ENCODE measurements at regions not wholly inside any gene's neighbourhood (a gene's known extent, or its start where the extent isn't known, plus 50 kb on each side); places are given as distances from the start of the nearest gene placed in this dataset.

DNA sequence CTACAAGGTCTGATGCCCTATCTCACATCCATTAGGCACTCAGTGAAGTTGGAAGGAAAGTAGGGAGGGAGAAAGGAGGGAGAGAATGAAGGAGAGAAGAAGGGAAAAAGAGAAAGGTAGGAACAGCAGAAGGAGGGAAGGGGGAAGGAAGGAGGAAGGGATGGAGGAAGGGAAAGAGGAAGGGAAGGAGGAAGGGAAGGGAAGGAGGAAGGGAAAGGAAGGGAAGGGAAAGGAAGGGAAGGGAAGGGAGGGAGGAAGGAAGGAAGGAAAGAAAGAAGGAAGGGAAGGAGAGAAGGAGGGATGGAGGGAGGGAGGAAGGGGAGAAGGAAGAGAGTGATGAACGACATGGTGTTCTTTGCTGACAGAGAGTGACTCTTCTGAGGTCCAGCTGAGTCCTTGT is 468.9 kb upstream of the MYT1L start (continued):
- no peak for TF ChIP-seq ATF2 (IDR thresholded peaks at IDR 0.05; ENCODE audit: low read length)

DNA sequence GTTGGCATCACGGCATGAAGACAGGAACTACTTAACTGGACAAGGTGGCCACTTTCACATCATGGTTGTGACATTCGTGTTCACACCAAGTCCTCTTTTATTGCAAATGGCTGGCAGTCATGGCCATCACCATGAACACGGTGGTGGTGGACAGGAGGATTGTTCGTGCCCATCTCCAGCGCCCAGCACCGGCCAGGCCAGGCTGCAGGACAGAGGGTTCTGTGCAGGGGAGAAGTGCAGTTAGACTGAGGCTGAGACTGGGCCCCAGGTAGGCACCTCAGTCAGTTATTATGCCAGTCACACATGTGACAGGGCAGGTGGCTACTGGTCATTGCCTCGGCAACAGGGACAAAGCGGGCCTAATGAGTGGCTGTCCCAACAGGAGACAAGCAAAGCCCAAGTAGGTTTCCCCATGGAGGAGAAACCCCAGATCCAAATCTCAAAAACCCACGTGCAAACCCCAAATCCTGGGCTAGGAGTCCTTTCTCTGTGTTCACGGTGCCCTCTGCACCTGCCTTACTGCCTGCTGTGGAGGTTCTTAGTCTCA is 468.1 kb upstream of the MYT1L start:
- 10% methylated on average over 10 of the region's 10 CpGs for WGBS (ENCODE audit: insufficient coverage, insufficient replicate concordance, low lambda C conversion rate, missing lambda C conversion rate)
- SMC1A ChIA-PET (ENCODE audit: uncharacterized antibody, unreplicated experiment), result no interaction called here
- H3K27ac ChIP-seq (ENCODE audit: control insufficient read depth, insufficient read depth), result no peak overlapping the region
- no peaks in the 10 kb centered on the region for H3K4me1 ChIP-seq (ENCODE audit: control insufficient read depth, insufficient read depth, low read length)
- POLR2A ChIA-PET, result no interaction called here
- H4K20me1 ChIP-seq (ENCODE audit: control insufficient read depth, insufficient read depth), result no peaks in the 10 kb centered on the region
- H3K27me3 ChIP-seq (replicated peaks in 1 of 2; ENCODE audit: control insufficient read depth in 2 of 2, insufficient read depth in 2 of 2, low read length in 1 of 2), result peaks cover 0 to 3% of the 10 kb centered on the region in 2 experiments; a peak in 1 of 4 replicates
- RAD21 ChIA-PET (ENCODE audit: unreplicated experiment), result no interaction called here
- DNase-seq (ENCODE audit: low read depth, low spot score), result no peak
- intact Hi-C loops (cut with micrococcal nuclease; ENCODE audit: unreplicated experiment) (no loop called here), in situ Hi-C loops (cut with MboI) (no loop called here)
- H3K9ac ChIP-seq (ENCODE audit: control insufficient read depth, insufficient read depth, low read length), result no peak overlapping the region
- no peak for ATAC-seq
- H3K4me2 ChIP-seq (ENCODE audit: control insufficient read depth, insufficient read depth), result no peak overlapping the region
- H3K79me2 ChIP-seq (ENCODE audit: control insufficient read depth, insufficient read depth, low read length), result no peaks in the 10 kb centered on the region
- no TSS peak for BruUV-seq (replicated peaks)
- H3K4me3 ChIP-seq, result no peak overlapping the region
- H2AFZ ChIP-seq (ENCODE audit: control insufficient read depth, low read depth, low read length), result no peak overlapping the region
- CTCF ChIA-PET, result interaction anchor here (0.6 kb wide), 1 partner anchor 711 kb away, joined by 3 read pairs; no protein-coding TSS in a partner anchor
- H3K36me3 ChIP-seq (ENCODE audit: control insufficient read depth in 2 of 2, insufficient read depth in 2 of 2, low read length in 1 of 2), result no peaks in the 10 kb centered on the region
- no peaks in the 10 kb centered on the region for H3K9me3 ChIP-seq (replicated peaks; ENCODE audit: control insufficient read depth, insufficient read depth, low read length)
- FAIRE-seq, result no peak
- TF ChIP-seq POLR2AphosphoS5 (IDR thresholded peaks at IDR 0.05; ENCODE audit: low read length) (no peak), ZBED1 (IDR thresholded peaks at IDR 0.05; ENCODE audit: borderline replicate concordance) (no peak), SIX5 (IDR thresholded peaks at IDR 0.05; ENCODE audit: low read depth, low read length, severe bottlenecking) (no peak), PBX3 (IDR thresholded peaks at IDR 0.05; ENCODE audit: insufficient replicate concordance, low read depth, low read length) (no peak), SMAD5 (IDR thresholded peaks at IDR 0.05; ENCODE audit: low read depth) (no peak), KAT2A (conservative IDR thresholded peaks at IDR 0.05; ENCODE audit: control insufficient read depth, low read depth, low read length) (no peak), FOXM1 (IDR thresholded peaks at IDR 0.05; ENCODE audit: low read depth, low read length) (no peak), BMI1 (IDR thresholded peaks at IDR 0.05; ENCODE audit: borderline replicate concordance) (no peak), MTA2 (IDR thresholded peaks at IDR 0.05; ENCODE audit: low read depth) (no peak), HSF1 (IDR thresholded peaks at IDR 0.05; ENCODE audit: low read depth, low read length) (no peak), NR2C2 (IDR thresholded peaks at IDR 0.05; ENCODE audit: borderline replicate concordance, control insufficient read depth, insufficient read length, low read depth) (no peak)
- TF ChIP-seq, protein P1, sequence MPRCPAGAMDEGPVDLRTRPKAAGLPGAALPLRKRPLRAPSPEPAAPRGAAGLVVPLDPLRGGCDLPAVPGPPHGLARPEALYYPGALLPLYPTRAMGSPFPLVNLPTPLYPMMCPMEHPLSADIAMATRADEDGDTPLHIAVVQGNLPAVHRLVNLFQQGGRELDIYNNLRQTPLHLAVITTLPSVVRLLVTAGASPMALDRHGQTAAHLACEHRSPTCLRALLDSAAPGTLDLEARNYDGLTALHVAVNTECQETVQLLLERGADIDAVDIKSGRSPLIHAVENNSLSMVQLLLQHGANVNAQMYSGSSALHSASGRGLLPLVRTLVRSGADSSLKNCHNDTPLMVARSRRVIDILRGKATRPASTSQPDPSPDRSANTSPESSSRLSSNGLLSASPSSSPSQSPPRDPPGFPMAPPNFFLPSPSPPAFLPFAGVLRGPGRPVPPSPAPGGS (IDR thresholded peaks at IDR 0.05; ENCODE audit: borderline replicate concordance, insufficient read depth, low read depth, low read length, poor library complexity, severe bottlenecking), result no peak
- TF ChIP-seq, protein P2, sequence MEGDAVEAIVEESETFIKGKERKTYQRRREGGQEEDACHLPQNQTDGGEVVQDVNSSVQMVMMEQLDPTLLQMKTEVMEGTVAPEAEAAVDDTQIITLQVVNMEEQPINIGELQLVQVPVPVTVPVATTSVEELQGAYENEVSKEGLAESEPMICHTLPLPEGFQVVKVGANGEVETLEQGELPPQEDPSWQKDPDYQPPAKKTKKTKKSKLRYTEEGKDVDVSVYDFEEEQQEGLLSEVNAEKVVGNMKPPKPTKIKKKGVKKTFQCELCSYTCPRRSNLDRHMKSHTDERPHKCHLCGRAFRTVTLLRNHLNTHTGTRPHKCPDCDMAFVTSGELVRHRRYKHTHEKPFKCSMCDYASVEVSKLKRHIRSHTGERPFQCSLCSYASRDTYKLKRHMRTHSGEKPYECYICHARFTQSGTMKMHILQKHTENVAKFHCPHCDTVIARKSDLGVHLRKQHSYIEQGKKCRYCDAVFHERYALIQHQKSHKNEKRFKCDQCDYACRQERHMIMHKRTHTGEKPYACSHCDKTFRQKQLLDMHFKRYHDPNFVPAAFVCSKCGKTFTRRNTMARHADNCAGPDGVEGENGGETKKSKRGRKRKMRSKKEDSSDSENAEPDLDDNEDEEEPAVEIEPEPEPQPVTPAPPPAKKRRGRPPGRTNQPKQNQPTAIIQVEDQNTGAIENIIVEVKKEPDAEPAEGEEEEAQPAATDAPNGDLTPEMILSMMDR (IDR thresholded peaks at IDR 0.05 in 2 of 3, conservative IDR thresholded peaks at IDR 0.05 in 1 of 3; ENCODE audit: control insufficient read depth in 2 of 3, extremely low read depth in 1 of 3, insufficient read depth in 1 of 3, low read depth in 3 of 3, low read length in 3 of 3), result no peak

Measured in GM12878 (cell line).